ENCODE measurements at regions not wholly inside any gene's neighbourhood (a gene's known extent, or its start where the extent isn't known, plus 50 kb on each side); places are given as distances from the start of the nearest gene placed in this dataset.

DNA sequence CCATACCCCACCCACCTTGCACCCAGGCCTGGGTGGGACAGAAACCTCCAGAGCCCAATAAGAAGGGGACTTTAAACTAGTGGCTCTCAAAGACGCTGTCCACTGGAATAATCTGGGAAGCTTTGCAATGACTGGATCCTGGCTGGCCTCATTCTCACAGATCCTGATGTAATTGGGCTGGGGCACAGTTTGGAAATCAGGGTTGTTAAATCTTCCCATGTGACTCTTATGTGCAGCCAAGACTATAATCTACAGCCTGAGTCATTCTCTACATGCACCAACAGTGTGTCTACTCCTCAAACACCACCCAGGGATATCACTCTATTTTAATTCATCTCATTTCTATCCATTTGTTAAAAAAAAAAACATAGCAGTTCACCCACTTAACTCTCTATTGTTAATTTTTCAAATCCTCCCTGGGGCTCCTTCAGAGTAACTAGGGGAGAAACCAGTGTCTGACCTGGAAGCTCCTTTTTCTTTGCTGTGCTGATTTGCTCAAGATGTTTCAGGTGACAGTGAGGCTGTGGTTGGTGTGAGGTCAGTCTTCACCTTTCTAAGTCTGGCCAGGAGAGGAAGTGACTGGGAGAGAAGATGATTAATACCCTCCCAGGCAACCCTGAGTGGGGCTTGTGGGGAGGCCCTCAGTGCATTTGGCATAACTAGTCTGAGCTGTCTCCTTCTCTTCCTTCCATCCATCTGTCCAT, 211.6 kb upstream of the SFSWAP start:
- DNase-seq, result no peak
- CTCF ChIA-PET, result interaction anchor here (1.1 kb wide), 1 partner anchor 9 kb away, joined by 3 read pairs; no protein-coding TSS in a partner anchor
- Histone ChIP-seq H3K36me3 (ENCODE audit: control insufficient read depth in 4 of 4, insufficient read depth in 4 of 4, low read length in 3 of 4) (no peaks in the 10 kb centered on the region), H3K27ac (ENCODE audit: insufficient read depth in 1 of 2, low read depth in 1 of 2, low read length in 2 of 2, poor library complexity in 1 of 2, severe bottlenecking in 2 of 2) (no peak overlapping the region), H3K4me1 (ENCODE audit: control extremely low read depth in 1 of 4, control insufficient read depth in 4 of 4, insufficient read depth in 4 of 4, low read length in 3 of 4) (no peaks in the 10 kb centered on the region), H3K9me3 (ENCODE audit: control extremely low read depth in 1 of 5, control insufficient read depth in 4 of 5, insufficient read depth in 2 of 5, low read depth in 1 of 5, low read length in 4 of 5) (no peaks in the 10 kb centered on the region), H3K27me3 (replicated peaks in 2 of 5; ENCODE audit: control insufficient read depth in 4 of 5, insufficient read depth in 5 of 5, low read length in 4 of 5) (no peaks in the 10 kb centered on the region), H3K4me3 (ENCODE audit: control insufficient read depth in 1 of 7, extremely low read depth in 1 of 7, insufficient read depth in 4 of 7, low read depth in 2 of 7, low read length in 6 of 7) (no peak overlapping the region)
- WGBS (ENCODE audit: insufficient coverage), result 100% methylated on average over 1 of the region's 1 CpG
- POLR2A ChIA-PET, result interaction anchor here (0.7 kb wide), 1 partner anchor 14 kb away, joined by 3 read pairs; no protein-coding TSS in a partner anchor

DNA sequence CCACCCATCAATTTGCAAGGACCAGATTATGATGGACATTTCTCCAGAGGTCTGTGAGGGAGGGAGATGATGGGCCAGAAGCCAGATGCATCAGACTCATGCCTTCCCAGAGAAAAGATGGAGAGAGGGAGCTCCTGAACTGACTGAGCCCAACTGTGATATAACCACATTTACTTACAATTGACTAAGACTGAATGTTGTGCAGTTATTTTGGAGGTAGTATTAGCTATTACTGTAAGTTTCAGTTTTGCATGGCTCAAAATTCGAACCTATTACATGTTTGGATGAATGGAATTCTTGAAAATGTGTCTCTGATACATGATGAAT, 211.1 kb upstream of the SFSWAP start:
- no peaks in the 10 kb centered on the region for H3K4me1 ChIP-seq (ENCODE audit: control extremely low read depth in 1 of 4, control insufficient read depth in 4 of 4, insufficient read depth in 4 of 4, low read length in 3 of 4)
- CTCF ChIA-PET, result no interaction called here
- no peaks in the 10 kb centered on the region for H3K36me3 ChIP-seq (ENCODE audit: control insufficient read depth in 4 of 4, insufficient read depth in 4 of 4, low read length in 3 of 4)
- DNase-seq, result no peak
- WGBS (ENCODE audit: insufficient coverage), result 100% methylated on average over 1 of the region's 1 CpG
- H3K9me3 ChIP-seq (ENCODE audit: control extremely low read depth in 1 of 5, control insufficient read depth in 4 of 5, insufficient read depth in 2 of 5, low read depth in 1 of 5, low read length in 4 of 5), result no peaks in the 10 kb centered on the region
- no peak overlapping the region for H3K27ac ChIP-seq (ENCODE audit: insufficient read depth in 1 of 2, low read depth in 1 of 2, low read length in 2 of 2, poor library complexity in 1 of 2, severe bottlenecking in 2 of 2)
- H3K27me3 ChIP-seq (replicated peaks in 2 of 5; ENCODE audit: control insufficient read depth in 4 of 5, insufficient read depth in 5 of 5, low read length in 4 of 5), result no peaks in the 10 kb centered on the region
- no peak overlapping the region for H3K4me3 ChIP-seq (ENCODE audit: control insufficient read depth in 1 of 7, extremely low read depth in 1 of 7, insufficient read depth in 4 of 7, low read depth in 2 of 7, low read length in 6 of 7)
- POLR2A ChIA-PET, result no interaction called here

DNA sequence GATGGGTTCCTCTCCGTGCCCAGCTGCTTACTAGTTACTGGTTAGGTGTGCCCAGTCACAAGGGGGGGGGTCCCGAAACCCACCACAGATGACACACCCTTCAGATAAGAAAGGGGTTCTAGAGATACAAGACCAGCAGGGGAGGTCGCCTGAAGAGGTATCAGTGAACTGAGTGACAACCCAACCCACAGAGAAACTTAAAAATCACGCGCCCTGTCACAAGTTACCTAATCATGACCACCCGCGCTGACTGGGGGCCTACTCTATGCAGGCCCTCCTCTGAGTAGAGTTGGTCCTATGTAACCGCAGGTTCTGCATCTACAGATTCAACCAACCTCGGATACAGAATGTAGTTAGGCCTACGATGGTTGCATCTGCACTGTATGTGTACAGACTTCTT, 210.3 kb upstream of the SFSWAP start:
- Histone ChIP-seq H3K9me3 (ENCODE audit: control extremely low read depth in 1 of 5, control insufficient read depth in 4 of 5, insufficient read depth in 2 of 5, low read depth in 1 of 5, low read length in 4 of 5) (no peaks in the 10 kb centered on the region), H3K4me1 (ENCODE audit: control extremely low read depth in 1 of 4, control insufficient read depth in 4 of 4, insufficient read depth in 4 of 4, low read length in 3 of 4) (no peaks in the 10 kb centered on the region), H3K27me3 (replicated peaks in 2 of 5; ENCODE audit: control insufficient read depth in 4 of 5, insufficient read depth in 5 of 5, low read length in 4 of 5) (no peaks in the 10 kb centered on the region), H3K27ac (ENCODE audit: insufficient read depth in 1 of 2, low read depth in 1 of 2, low read length in 2 of 2, poor library complexity in 1 of 2, severe bottlenecking in 2 of 2) (no peak overlapping the region), H3K36me3 (ENCODE audit: control insufficient read depth in 4 of 4, insufficient read depth in 4 of 4, low read length in 3 of 4) (no peaks in the 10 kb centered on the region), H3K4me3 (ENCODE audit: control insufficient read depth in 1 of 7, extremely low read depth in 1 of 7, insufficient read depth in 4 of 7, low read depth in 2 of 7, low read length in 6 of 7) (no peak overlapping the region)
- POLR2A ChIA-PET, result no interaction called here
- 100% methylated on average over 9 of the region's 10 CpGs for WGBS (ENCODE audit: insufficient coverage)
- CTCF ChIA-PET, result no interaction called here
- DNase-seq, result no peak

GRCh38 chr12:131505561-131505960, 205.3 kb upstream of the SFSWAP start:
- no peak overlapping the region for H3K4me3 ChIP-seq (ENCODE audit: control insufficient read depth in 1 of 7, extremely low read depth in 1 of 7, insufficient read depth in 4 of 7, low read depth in 2 of 7, low read length in 6 of 7)
- no peak overlapping the region for H3K27ac ChIP-seq (ENCODE audit: insufficient read depth in 1 of 2, low read depth in 1 of 2, low read length in 2 of 2, poor library complexity in 1 of 2, severe bottlenecking in 2 of 2)
- no peaks in the 10 kb centered on the region for H3K36me3 ChIP-seq (ENCODE audit: control insufficient read depth in 4 of 4, insufficient read depth in 4 of 4, low read length in 3 of 4)
- POLR2A ChIA-PET, result no interaction called here
- DNase-seq, result no peak
- WGBS (ENCODE audit: insufficient coverage), result 63% methylated on average over 9 of the region's 9 CpGs
- CTCF ChIA-PET, result no interaction called here
- H3K27me3 ChIP-seq (replicated peaks in 2 of 5; ENCODE audit: control insufficient read depth in 4 of 5, insufficient read depth in 5 of 5, low read length in 4 of 5), result no peaks in the 10 kb centered on the region
- H3K9me3 ChIP-seq (ENCODE audit: control extremely low read depth in 1 of 5, control insufficient read depth in 4 of 5, insufficient read depth in 2 of 5, low read depth in 1 of 5, low read length in 4 of 5), result no peaks in the 10 kb centered on the region
- no peaks in the 10 kb centered on the region for H3K4me1 ChIP-seq (ENCODE audit: control extremely low read depth in 1 of 4, control insufficient read depth in 4 of 4, insufficient read depth in 4 of 4, low read length in 3 of 4)

DNA sequence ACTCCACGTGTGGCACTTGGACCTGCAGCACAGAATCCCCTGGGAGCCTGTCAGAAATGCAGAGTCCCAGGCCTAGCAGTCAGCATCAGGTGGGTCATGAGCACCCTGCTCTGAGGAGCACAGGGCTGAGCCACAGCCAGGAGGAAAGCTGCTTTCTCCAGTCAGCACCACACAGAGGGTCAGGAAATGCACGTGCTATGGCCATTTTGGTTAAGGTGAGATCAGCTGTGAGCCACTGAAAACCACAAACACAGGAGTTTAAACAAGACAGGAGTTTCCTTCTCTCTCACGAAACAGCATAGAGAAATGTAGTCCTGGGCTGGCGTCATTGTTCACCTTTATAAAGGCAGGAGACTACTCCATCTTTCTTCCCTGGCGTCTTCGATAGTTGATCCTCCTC, 204.5 kb upstream of the SFSWAP start:
- Histone ChIP-seq H3K27me3 (replicated peaks in 2 of 5; ENCODE audit: control insufficient read depth in 4 of 5, insufficient read depth in 5 of 5, low read length in 4 of 5) (no peaks in the 10 kb centered on the region), H3K9me3 (ENCODE audit: control extremely low read depth in 1 of 5, control insufficient read depth in 4 of 5, insufficient read depth in 2 of 5, low read depth in 1 of 5, low read length in 4 of 5) (no peaks in the 10 kb centered on the region), H3K36me3 (ENCODE audit: control insufficient read depth in 4 of 4, insufficient read depth in 4 of 4, low read length in 3 of 4) (no peaks in the 10 kb centered on the region), H3K27ac (ENCODE audit: insufficient read depth in 1 of 2, low read depth in 1 of 2, low read length in 2 of 2, poor library complexity in 1 of 2, severe bottlenecking in 2 of 2) (no peak overlapping the region), H3K4me1 (ENCODE audit: control extremely low read depth in 1 of 4, control insufficient read depth in 4 of 4, insufficient read depth in 4 of 4, low read length in 3 of 4) (peaks cover 0 to 8% (median 4%) of the 10 kb centered on the region in 4 experiments), H3K4me3 (ENCODE audit: control insufficient read depth in 1 of 7, extremely low read depth in 1 of 7, insufficient read depth in 4 of 7, low read depth in 2 of 7, low read length in 6 of 7) (no peak overlapping the region)
- CTCF ChIA-PET, result interaction anchor here (0.7 kb wide), 1 partner anchor 401 kb away, joined by 3 read pairs; no protein-coding TSS in a partner anchor
- POLR2A ChIA-PET, result no interaction called here
- 92% methylated on average over 6 of the region's 6 CpGs for WGBS (ENCODE audit: insufficient coverage)
- no peak for DNase-seq

GRCh38 chr12:131507094-131507493, 203.8 kb upstream of the SFSWAP start:
- Histone ChIP-seq H3K27ac (ENCODE audit: insufficient read depth in 1 of 2, low read depth in 1 of 2, low read length in 2 of 2, poor library complexity in 1 of 2, severe bottlenecking in 2 of 2) (no peak overlapping the region), H3K9me3 (ENCODE audit: control extremely low read depth in 1 of 5, control insufficient read depth in 4 of 5, insufficient read depth in 2 of 5, low read depth in 1 of 5, low read length in 4 of 5) (no peaks in the 10 kb centered on the region), H3K4me3 (ENCODE audit: control insufficient read depth in 1 of 7, extremely low read depth in 1 of 7, insufficient read depth in 4 of 7, low read depth in 2 of 7, low read length in 6 of 7) (no peak overlapping the region), H3K27me3 (replicated peaks in 2 of 5; ENCODE audit: control insufficient read depth in 4 of 5, insufficient read depth in 5 of 5, low read length in 4 of 5) (no peaks in the 10 kb centered on the region), H3K36me3 (ENCODE audit: control insufficient read depth in 4 of 4, insufficient read depth in 4 of 4, low read length in 3 of 4) (no peaks in the 10 kb centered on the region), H3K4me1 (ENCODE audit: control extremely low read depth in 1 of 4, control insufficient read depth in 4 of 4, insufficient read depth in 4 of 4, low read length in 3 of 4) (peaks cover 0 to 14% (median 10%) of the 10 kb centered on the region in 4 experiments)
- DNase-seq, result no peak
- CTCF ChIA-PET, result interaction anchor here (0.7 kb wide), 1 partner anchor 401 kb away, joined by 3 read pairs; no protein-coding TSS in a partner anchor
- POLR2A ChIA-PET, result no interaction called here
- WGBS (ENCODE audit: insufficient coverage), result 100% methylated on average over 3 of the region's 4 CpGs

GRCh38 chr12:131507881-131508280, 203.0 kb upstream of the SFSWAP start:
- Histone ChIP-seq H3K4me3 (ENCODE audit: control insufficient read depth in 1 of 7, extremely low read depth in 1 of 7, insufficient read depth in 4 of 7, low read depth in 2 of 7, low read length in 6 of 7) (no peak overlapping the region), H3K4me1 (ENCODE audit: control extremely low read depth in 1 of 4, control insufficient read depth in 4 of 4, insufficient read depth in 4 of 4, low read length in 3 of 4) (peaks cover 0 to 14% (median 11%) of the 10 kb centered on the region in 4 experiments), H3K9me3 (ENCODE audit: control extremely low read depth in 1 of 5, control insufficient read depth in 4 of 5, insufficient read depth in 2 of 5, low read depth in 1 of 5, low read length in 4 of 5) (no peaks in the 10 kb centered on the region), H3K36me3 (ENCODE audit: control insufficient read depth in 4 of 4, insufficient read depth in 4 of 4, low read length in 3 of 4) (no peaks in the 10 kb centered on the region), H3K27ac (ENCODE audit: insufficient read depth in 1 of 2, low read depth in 1 of 2, low read length in 2 of 2, poor library complexity in 1 of 2, severe bottlenecking in 2 of 2) (no peak overlapping the region), H3K27me3 (replicated peaks in 2 of 5; ENCODE audit: control insufficient read depth in 4 of 5, insufficient read depth in 5 of 5, low read length in 4 of 5) (no peaks in the 10 kb centered on the region)
- WGBS (ENCODE audit: insufficient coverage), result 80% methylated on average over 5 of the region's 9 CpGs
- no peak for DNase-seq
- ChIA-PET POLR2A (no interaction called here), CTCF (no interaction called here)
